ENCODE measurements at regions not wholly inside any gene's neighbourhood (a gene's known extent, or its start where the extent isn't known, plus 50 kb on each side); places are given as distances from the start of the nearest gene placed in this dataset.

GRCh38 chr15:24748812-24749439, 73.4 kb downstream of the NPAP1 start:
- H3K9ac ChIP-seq (ENCODE audit: low read depth, low read length) = no peak overlapping the region
- CTCF ChIA-PET = no interaction called here
- no peak overlapping the region for H4K91ac ChIP-seq (ENCODE audit: insufficient read depth, low read depth, low read length)
- H3K36me3 ChIP-seq (ENCODE audit: control insufficient read depth, insufficient read depth, low read length) = no peaks in the 10 kb centered on the region
- H2BK15ac ChIP-seq (ENCODE audit: low read depth, low read length) = no peak overlapping the region
- H3K23ac ChIP-seq (ENCODE audit: low read depth, low read length) = no peak overlapping the region
- H3K27ac ChIP-seq (ENCODE audit: insufficient read depth, low read length) = no peak overlapping the region
- H4K8ac ChIP-seq (ENCODE audit: low read depth in 2 of 2, low read length in 2 of 2) = no peak overlapping the region
- BruUV-seq (replicated peaks) = no TSS peak
- no peak overlapping the region for H3K4me3 ChIP-seq (ENCODE audit: insufficient read depth, low read depth, low read length)
- no peak for ATAC-seq (ENCODE audit: low read depth)
- TF ChIP-seq MAZ (IDR thresholded peaks at IDR 0.05; ENCODE audit: borderline replicate concordance, low read depth, low read length) (no peak), NFE2L2 (IDR thresholded peaks at IDR 0.05; ENCODE audit: low read depth, low read length) (no peak), RAD21 (IDR thresholded peaks at IDR 0.05; ENCODE audit: low read length) (no peak), RCOR1 (IDR thresholded peaks at IDR 0.05; ENCODE audit: insufficient replicate concordance, low read length) (no peak), RFX5 (IDR thresholded peaks at IDR 0.05; ENCODE audit: low read depth, low read length) (no peak), BHLHE40 (IDR thresholded peaks at IDR 0.05; ENCODE audit: low read depth, low read length) (no peak), CEBPB (IDR thresholded peaks at IDR 0.05; ENCODE audit: low read depth, low read length) (no peak), MXI1 (IDR thresholded peaks at IDR 0.05; ENCODE audit: borderline replicate concordance, low read depth, low read length) (no peak), ELK1 (IDR thresholded peaks at IDR 0.05; ENCODE audit: borderline replicate concordance, low read depth, low read length) (no peak), CTCF (conservative IDR thresholded peaks at IDR 0.05; ENCODE audit: low read depth, low read length) (no peak), FOS (IDR thresholded peaks at IDR 0.05; ENCODE audit: low read depth, low read length) (no peak), POLR2A (IDR thresholded peaks at IDR 0.05; ENCODE audit: low read depth, low read length) (no peak), SMC3 (IDR thresholded peaks at IDR 0.05; ENCODE audit: low read depth, low read length) (no peak), CHD1 (IDR thresholded peaks at IDR 0.05; ENCODE audit: low read depth, low read length) (no peak)
- no peaks in the 10 kb centered on the region for H3K4me1 ChIP-seq (ENCODE audit: control insufficient read depth, insufficient read depth, low read length)
- H2BK20ac ChIP-seq (ENCODE audit: low read depth, low read length) = no peak overlapping the region
- no peak overlapping the region for H2AK5ac ChIP-seq (ENCODE audit: low read depth, low read length)
- in situ Hi-C loops (cut with MboI; ENCODE audit: low sequenced_read_pairs) (no loop called here), intact Hi-C loops (cut with micrococcal nuclease) (no loop called here), dilution Hi-C loops (cut with HindIII; ENCODE audit: low sequenced_read_pairs, unreplicated experiment) (no loop called here)
- H3K18ac ChIP-seq (ENCODE audit: low read depth, low read length) = no peak overlapping the region
- no peak overlapping the region for H2AFZ ChIP-seq (replicated peaks; ENCODE audit: low read length, poor library complexity)
- H3K9me3 ChIP-seq (ENCODE audit: control insufficient read depth, insufficient read depth, low read length) = peaks cover 8% of the 10 kb centered on the region
- H3K9me1 ChIP-seq (ENCODE audit: insufficient read depth, low read length) = no peaks in the 10 kb centered on the region
- no peak overlapping the region for H2BK120ac ChIP-seq (ENCODE audit: low read depth, low read length)
- no peak overlapping the region for H2AK9ac ChIP-seq (replicated peaks; ENCODE audit: low read depth, low read length, poor library complexity)
- DNase-seq = no peak
- no peaks in the 10 kb centered on the region for H3K79me1 ChIP-seq (ENCODE audit: low read depth in 1 of 2, low read length in 2 of 2)
- no peak overlapping the region for H2BK5ac ChIP-seq (ENCODE audit: low read depth, low read length, poor library complexity, severe bottlenecking)
- no peak overlapping the region for H4K5ac ChIP-seq (ENCODE audit: low read depth, low read length)
- H3K14ac ChIP-seq (replicated peaks; ENCODE audit: low read depth, low read length) = no peak overlapping the region
- H3K27me3 ChIP-seq (ENCODE audit: control insufficient read depth, insufficient read depth, low read length) = no peaks in the 10 kb centered on the region
- H3K56ac ChIP-seq (ENCODE audit: extremely low read depth, insufficient read depth, low read length) = no peak overlapping the region
- no peak overlapping the region for H3K4ac ChIP-seq (ENCODE audit: low read depth, low read length)
- POLR2A ChIA-PET (ENCODE audit: unreplicated experiment) = no interaction called here
- WGBS, 2 experiments (ENCODE audit: extremely low coverage in 2 of 2, insufficient read length in 1 of 2) = 89% methylated on average over 3 of the region's 4 CpGs; no CpG with 5 or more reads in 1 of the 2 experiments
- no peaks in the 10 kb centered on the region for H4K20me1 ChIP-seq (ENCODE audit: insufficient read depth, low read length)
- H3K4me2 ChIP-seq (ENCODE audit: low read depth, low read length) = no peak overlapping the region

Data from IMR-90 (cell line).